ENCODE measurements at regions not wholly inside any gene's neighbourhood (a gene's known extent, or its start where the extent isn't known, plus 50 kb on each side); places are given as distances from the start of the nearest gene placed in this dataset.
A peak's percentile ranks its signal among the peaks of the same experiment; 100 is the strongest.

GRCh38 chr3:104549099-104549714, 817.5 kb upstream of the ALCAM start:
- TF ChIP-seq ZFX (IDR thresholded peaks at IDR 0.05; ENCODE audit: borderline replicate concordance) (no peak), CTCF (IDR thresholded peaks at IDR 0.05) (no peak)
- no peak overlapping the region for H3K27ac ChIP-seq

GRCh38 chr3:104553121-104553520, 813.6 kb upstream of the ALCAM start:
- H3K27ac ChIP-seq: no peak overlapping the region
- no peak for TF ChIP-seq ZFX (IDR thresholded peaks at IDR 0.05; ENCODE audit: borderline replicate concordance)
- TF ChIP-seq CTCF (IDR thresholded peaks at IDR 0.05): no peak

GRCh38 chr3:104554425-104554824, 812.3 kb upstream of the ALCAM start:
- TF ChIP-seq ZFX (IDR thresholded peaks at IDR 0.05; ENCODE audit: borderline replicate concordance) (no peak), CTCF (IDR thresholded peaks at IDR 0.05) (no peak)
- H3K27ac ChIP-seq: no peak overlapping the region

- TF ChIP-seq ZFX (IDR thresholded peaks at IDR 0.05; ENCODE audit: borderline replicate concordance) (no peak), CTCF (IDR thresholded peaks at IDR 0.05) (no peak)
- H3K27ac ChIP-seq: no peak overlapping the region
These were observed 811.0 kb upstream of the ALCAM start for GRCh38 chr3:104555728-104556127.

GRCh38 chr3:104556372-104557078, 810.2 kb upstream of the ALCAM start:
- no peak overlapping the region for H3K27ac ChIP-seq
- TF ChIP-seq CTCF (IDR thresholded peaks at IDR 0.05) (no peak), ZFX (IDR thresholded peaks at IDR 0.05; ENCODE audit: borderline replicate concordance) (no peak)

- TF ChIP-seq CTCF (IDR thresholded peaks at IDR 0.05): no peak
- TF ChIP-seq ZFX (IDR thresholded peaks at IDR 0.05; ENCODE audit: borderline replicate concordance): no peak
- no peak overlapping the region for H3K27ac ChIP-seq
These were observed 805.4 kb upstream of the ALCAM start for GRCh38 chr3:104561324-104561723.

GRCh38 chr3:104564045-104564643, 802.6 kb upstream of the ALCAM start:
- no peak overlapping the region for H3K27ac ChIP-seq
- TF ChIP-seq CTCF (IDR thresholded peaks at IDR 0.05): peak; percentile 85
- TF ChIP-seq ZFX (IDR thresholded peaks at IDR 0.05; ENCODE audit: borderline replicate concordance): no peak

All from 22Rv1 (cell line).